ENCODE measurements at regions not wholly inside any gene's neighbourhood (a gene's known extent, or its start where the extent isn't known, plus 50 kb on each side); places are given as distances from the start of the nearest gene placed in this dataset.

GRCh38 chr4:17066236-17066635 is 167.8 kb upstream of the LDB2 start:
- no peaks in the 10 kb centered on the region for H3K36me3 ChIP-seq (replicated peaks in 1 of 2; ENCODE audit: insufficient read depth in 1 of 2, low read depth in 2 of 2)
- no peaks in the 10 kb centered on the region for H3K9me3 ChIP-seq
- ATAC-seq (no peak), DNase-seq (no peak)
- no peak overlapping the region for H3K27ac ChIP-seq
- TF ChIP-seq CTCF (IDR thresholded peaks at IDR 0.05) (no peak), POLR2A (IDR thresholded peaks at IDR 0.05) (no peak)
- no peak overlapping the region for H3K4me3 ChIP-seq
- no peaks in the 10 kb centered on the region for H3K27me3 ChIP-seq
- 43 to 54% methylated on average over 1 of the region's 1 CpG for WGBS, 2 donors
- no peaks in the 10 kb centered on the region for H3K4me1 ChIP-seq
- intact Hi-C loops (cut with DNase I): no loop called here

- no peak for TF ChIP-seq CTCF (IDR thresholded peaks at IDR 0.05)
- no peak for TF ChIP-seq POLR2A (IDR thresholded peaks at IDR 0.05)
- ATAC-seq: no peak
- no peaks in the 10 kb centered on the region for H3K4me1 ChIP-seq
Measured at GRCh38 chr4:17065821-17066220, 167.4 kb upstream of the LDB2 start.

GRCh38 chr4:17064959-17065358 is 166.5 kb upstream of the LDB2 start:
- Histone ChIP-seq H3K27ac (no peak overlapping the region), H3K36me3 (replicated peaks in 1 of 2; ENCODE audit: insufficient read depth in 1 of 2, low read depth in 2 of 2) (no peaks in the 10 kb centered on the region), H3K4me3 (no peak overlapping the region), H3K27me3 (no peaks in the 10 kb centered on the region), H3K4me1 (no peaks in the 10 kb centered on the region), H3K9me3 (no peaks in the 10 kb centered on the region)
- WGBS, 2 donors: 57 to 61% methylated on average over 4 of the region's 4 CpGs
- DNase-seq: no peak
- intact Hi-C loops (cut with DNase I): no loop called here
- no peak for ATAC-seq
- TF ChIP-seq CTCF (IDR thresholded peaks at IDR 0.05) (no peak), POLR2A (IDR thresholded peaks at IDR 0.05) (no peak)

More at GRCh38 chr4:17065821-17066220, 167.4 kb upstream of the LDB2 start:
- 51 to 67% methylated on average over 2 of the region's 2 CpGs for WGBS, 2 donors
- H3K4me3 ChIP-seq: no peak overlapping the region
- H3K36me3 ChIP-seq (replicated peaks in 1 of 2; ENCODE audit: insufficient read depth in 1 of 2, low read depth in 2 of 2): no peaks in the 10 kb centered on the region
- H3K27me3 ChIP-seq: no peaks in the 10 kb centered on the region
- H3K9me3 ChIP-seq: no peaks in the 10 kb centered on the region
- no peak for DNase-seq
- no peak overlapping the region for H3K27ac ChIP-seq
- intact Hi-C loops (cut with DNase I): no loop called here

GRCh38 chr4:17063888-17064287 is 165.4 kb upstream of the LDB2 start:
- Histone ChIP-seq H3K36me3 (replicated peaks in 1 of 2; ENCODE audit: insufficient read depth in 1 of 2, low read depth in 2 of 2) (no peaks in the 10 kb centered on the region), H3K9me3 (no peaks in the 10 kb centered on the region), H3K4me3 (no peak overlapping the region), H3K27ac (no peak overlapping the region), H3K27me3 (no peaks in the 10 kb centered on the region), H3K4me1 (no peaks in the 10 kb centered on the region)
- ATAC-seq: no peak
- 51 to 55% methylated on average over 3 of the region's 3 CpGs for WGBS, 2 donors
- DNase-seq: no peak
- intact Hi-C loops (cut with DNase I): no loop called here
- TF ChIP-seq CTCF (IDR thresholded peaks at IDR 0.05): no peak
- no peak for TF ChIP-seq POLR2A (IDR thresholded peaks at IDR 0.05)

GRCh38 chr4:17060230-17060629 is 161.8 kb upstream of the LDB2 start:
- ATAC-seq (no peak), DNase-seq (no peak)
- TF ChIP-seq CTCF (IDR thresholded peaks at IDR 0.05) (no peak), POLR2A (IDR thresholded peaks at IDR 0.05) (no peak)
- Histone ChIP-seq H3K27me3 (no peaks in the 10 kb centered on the region), H3K4me3 (no peak overlapping the region), H3K36me3 (replicated peaks in 1 of 2; ENCODE audit: insufficient read depth in 1 of 2, low read depth in 2 of 2) (no peaks in the 10 kb centered on the region), H3K4me1 (no peaks in the 10 kb centered on the region), H3K9me3 (no peaks in the 10 kb centered on the region), H3K27ac (no peak overlapping the region)
- 75 to 76% methylated on average over 4 of the region's 4 CpGs for WGBS, 2 donors
- intact Hi-C loops (cut with DNase I): no loop called here

All from body of pancreas (tissue), 4 donors.